Naive thymus-derived CD8-positive, alpha-beta T cell (primary cell): ENCODE measurements at regions not wholly inside any gene's neighbourhood (a gene's known extent, or its start where the extent isn't known, plus 50 kb on each side); places are given as distances from the start of the nearest gene placed in this dataset.

Experiments used
- ATAC-seq, 2 donors: fragments of 150-1000 bp; cut with Tn5 transposase in 1 of 2; sonication (Bioruptor Pico), chemical (Tn5 transposase) in 1 of 2; 1 replicate in 1 of 2; 2 replicates in 1 of 2; pipeline ENCODE4 v1.10.0; 2021; ENCODE audit warnings: mild to moderate bottlenecking in 2 of 2, moderate library complexity in 2 of 2
- POLR2A ChIA-PET: fragments of 350-600 bp; sonication (Branson Sonifier 250); formaldehyde crosslinking; loops from one replicate; lab custom pipeline; 2021; ENCODE audit warnings: antibody characterized with exemption; lab: Charles Lee
- DNase-seq, 10 donors: peaks; one replicate each; pipeline versions ENCODE4 v3.0.0 to v3.0.0-alpha.2; 2020 to 2022
- H3K27ac Mint-ChIP-seq, 10 donors: one replicate each; pipeline ENCODE4 v1.8.0; 2020 to 2022; ENCODE audit warnings: mild to moderate bottlenecking in 10 of 10, mixed read lengths in 10 of 10, moderate library complexity in 4 of 10, inconsistent platforms in 1 of 10
- H3K27me3 Mint-ChIP-seq, 5 donors: one replicate each; pipeline ENCODE4 v1.8.0; 2021 to 2022; ENCODE audit warnings: mixed read lengths in 5 of 5
- H3K36me3 Mint-ChIP-seq, 3 donors: one replicate each; pipeline ENCODE4 v1.8.0; 2020 to 2022; ENCODE audit warnings: mixed read lengths in 3 of 3, mild to moderate bottlenecking in 2 of 3, inconsistent platforms in 1 of 3
- H3K4me1 Mint-ChIP-seq, 4 donors: one replicate each; pipeline ENCODE4 v1.8.0; 2021 to 2022; ENCODE audit warnings: mixed read lengths in 4 of 4
- H3K4me3 Mint-ChIP-seq, 10 donors: one replicate each; pipeline ENCODE4 v1.8.0; 2020 to 2022; ENCODE audit warnings: mild to moderate bottlenecking in 10 of 10, mixed read lengths in 10 of 10, moderate library complexity in 6 of 10, inconsistent platforms in 1 of 10
- H3K9me3 Mint-ChIP-seq, 9 donors: one replicate each; pipeline ENCODE4 v1.8.0; 2020 to 2022; ENCODE audit warnings: mixed read lengths in 9 of 9, mild to moderate bottlenecking in 3 of 9, inconsistent platforms in 1 of 9, moderate library complexity in 1 of 9

DNA sequence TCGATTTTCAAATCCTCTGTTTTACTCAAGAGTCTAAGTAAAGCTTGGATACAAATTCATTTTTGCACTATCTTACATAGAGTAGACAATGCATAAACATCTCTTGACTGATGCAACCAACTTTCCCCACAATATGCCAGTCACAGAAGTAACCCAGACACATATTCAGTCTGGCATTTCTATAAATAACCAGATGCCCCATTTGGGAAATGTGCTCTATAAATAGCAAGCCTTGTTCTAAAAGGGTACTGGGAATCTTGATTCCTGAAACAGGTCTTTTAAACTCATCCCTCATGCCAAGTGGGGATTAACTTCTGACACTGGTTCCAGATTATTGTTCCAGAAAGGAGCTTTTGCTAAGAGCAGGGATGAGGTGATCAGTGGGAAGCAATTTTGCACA lies 411.7 kb downstream of the EPM2A start:
- Mint-ChIP-seq H3K36me3 (no peaks in the 10 kb centered on the region), H3K27ac (no peak overlapping the region), H3K4me1 (no peaks in the 10 kb centered on the region), H3K27me3 (peaks cover 0 to 13% (median 0%) of the 10 kb centered on the region in 5 donors), H3K4me3 (no peak overlapping the region), H3K9me3 (peaks cover 0 to 8% (median 0%) of the 10 kb centered on the region in 9 donors)
- POLR2A ChIA-PET = no interaction called here
- ATAC-seq = no peak
- no peak for DNase-seq

DNA sequence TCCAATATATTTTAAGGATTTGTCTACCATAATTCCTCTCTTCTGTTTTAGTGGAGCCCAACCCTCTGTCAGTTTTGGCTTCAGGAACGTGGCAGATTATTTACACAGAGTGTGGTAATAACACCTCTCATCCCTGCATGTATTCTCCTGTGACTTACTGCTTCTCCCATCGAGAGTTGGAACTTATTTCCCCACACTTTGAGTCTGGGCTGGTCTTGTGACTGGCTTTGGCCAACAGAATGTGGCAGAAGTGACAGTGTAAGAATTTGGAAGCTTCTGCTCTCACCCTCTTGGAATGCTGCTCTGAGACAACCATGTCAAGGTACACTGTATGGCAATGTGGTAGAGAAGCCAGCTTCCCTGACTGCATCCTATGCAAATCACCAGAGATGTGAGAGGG lies 407.7 kb downstream of the EPM2A start:
- H3K9me3 Mint-ChIP-seq = no peaks in the 10 kb centered on the region
- no peak overlapping the region for H3K4me3 Mint-ChIP-seq
- DNase-seq (no peak), ATAC-seq (no peak)
- POLR2A ChIA-PET = no interaction called here
- H3K27me3 Mint-ChIP-seq = peaks cover 0 to 13% (median 0%) of the 10 kb centered on the region in 5 donors
- no peak overlapping the region for H3K27ac Mint-ChIP-seq
- H3K36me3 Mint-ChIP-seq = no peaks in the 10 kb centered on the region
- H3K4me1 Mint-ChIP-seq = no peaks in the 10 kb centered on the region

DNA sequence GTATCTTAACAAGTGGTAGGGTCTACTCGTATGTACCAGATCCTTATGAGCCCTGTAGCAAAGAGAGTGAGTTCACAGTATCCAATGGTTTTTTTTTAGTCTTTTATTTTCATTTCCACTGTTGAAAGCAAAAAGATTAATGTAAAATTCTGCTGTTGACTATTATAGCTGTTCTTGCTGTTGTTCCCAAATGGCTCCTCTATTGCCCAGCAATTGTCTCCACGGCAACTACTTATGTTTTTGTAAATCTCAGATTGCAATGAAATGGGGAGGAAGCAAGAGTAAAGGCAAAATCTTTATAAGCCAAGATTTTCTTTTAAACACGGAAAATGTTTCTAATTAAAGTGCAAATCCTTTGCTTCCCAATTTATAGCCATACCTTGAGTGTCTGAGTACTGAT lies 406.1 kb downstream of the EPM2A start:
- Mint-ChIP-seq H3K27ac (no peak overlapping the region), H3K4me1 (no peaks in the 10 kb centered on the region), H3K36me3 (no peaks in the 10 kb centered on the region), H3K27me3 (peaks cover 0 to 13% (median 0%) of the 10 kb centered on the region in 5 donors), H3K4me3 (no peak overlapping the region), H3K9me3 (no peaks in the 10 kb centered on the region)
- DNase-seq (no peak), ATAC-seq (no peak)
- POLR2A ChIA-PET = no interaction called here

DNA sequence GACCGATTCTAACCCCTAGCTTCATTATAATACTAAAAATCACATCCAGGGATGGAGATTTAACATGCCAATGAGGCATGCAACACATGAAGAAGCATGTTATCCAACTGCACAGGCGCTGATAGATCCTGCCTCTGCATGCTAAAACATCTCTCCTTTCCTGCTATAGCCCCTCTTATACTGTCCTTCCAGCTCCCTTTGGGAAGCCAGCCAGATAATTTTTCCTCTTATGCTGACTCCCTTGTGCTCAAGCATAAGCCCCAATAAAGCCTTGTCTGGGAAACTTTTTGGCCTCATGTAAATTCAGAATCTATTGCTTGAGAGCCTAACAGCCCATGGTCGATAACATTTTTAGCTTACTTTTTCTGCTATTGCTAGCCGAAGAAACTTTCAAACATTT lies 404.3 kb downstream of the EPM2A start:
- Mint-ChIP-seq H3K9me3 (no peaks in the 10 kb centered on the region), H3K27ac (no peak overlapping the region), H3K4me1 (no peaks in the 10 kb centered on the region), H3K27me3 (peaks cover 0 to 13% (median 0%) of the 10 kb centered on the region in 5 donors), H3K4me3 (no peak overlapping the region), H3K36me3 (no peaks in the 10 kb centered on the region)
- no peak for DNase-seq
- POLR2A ChIA-PET = no interaction called here
- ATAC-seq = no peak

DNA sequence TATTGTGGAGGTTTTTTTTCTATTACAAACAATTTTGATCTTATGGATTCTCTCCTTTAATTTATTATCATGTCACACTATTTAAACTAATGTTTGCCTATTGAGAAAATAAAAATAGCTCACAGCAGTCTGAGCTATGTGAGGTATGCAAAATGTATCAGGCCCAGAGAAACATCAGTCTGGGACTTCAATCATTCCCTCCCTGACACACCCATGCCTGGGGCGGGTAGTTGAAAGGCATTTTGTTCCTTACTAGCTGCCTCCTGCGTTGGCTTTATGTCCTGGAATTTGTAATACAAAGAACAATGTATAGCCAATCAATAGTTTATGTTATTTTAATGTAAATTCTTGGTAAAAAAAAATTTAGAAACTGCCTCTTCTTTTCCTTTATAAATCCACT lies 403.3 kb downstream of the EPM2A start:
- DNase-seq = no peak
- Mint-ChIP-seq H3K9me3 (no peaks in the 10 kb centered on the region), H3K4me3 (no peak overlapping the region), H3K36me3 (no peaks in the 10 kb centered on the region), H3K27ac (no peak overlapping the region), H3K4me1 (no peaks in the 10 kb centered on the region), H3K27me3 (peaks cover 0 to 13% (median 0%) of the 10 kb centered on the region in 5 donors)
- ATAC-seq = no peak
- POLR2A ChIA-PET = no interaction called here

DNA sequence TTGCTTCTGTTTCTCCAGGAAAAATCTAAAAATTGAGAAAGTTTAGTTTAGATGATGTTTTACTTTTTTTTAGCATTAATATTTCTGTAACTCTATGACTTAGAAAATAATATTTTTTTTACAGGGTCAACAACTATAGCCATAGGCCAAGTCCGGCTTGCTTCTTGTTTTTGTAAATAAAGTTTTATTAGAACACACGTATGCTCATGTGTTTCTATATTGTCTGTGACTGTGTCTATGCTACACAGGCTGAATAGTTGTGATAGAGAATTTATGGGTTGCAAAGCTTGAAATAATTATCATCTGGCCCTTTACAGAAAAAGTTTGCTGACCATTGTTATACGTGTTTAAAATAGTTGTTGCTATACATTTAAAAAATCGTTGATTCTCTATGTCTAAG lies 399.2 kb downstream of the EPM2A start:
- no peak overlapping the region for H3K27ac Mint-ChIP-seq
- H3K9me3 Mint-ChIP-seq = no peaks in the 10 kb centered on the region
- H3K4me1 Mint-ChIP-seq = no peaks in the 10 kb centered on the region
- H3K27me3 Mint-ChIP-seq = peaks cover 0 to 2% (median 0%) of the 10 kb centered on the region in 5 donors
- no peaks in the 10 kb centered on the region for H3K36me3 Mint-ChIP-seq
- ATAC-seq (no peak), DNase-seq (no peak)
- no peak overlapping the region for H3K4me3 Mint-ChIP-seq
- POLR2A ChIA-PET = no interaction called here

DNA sequence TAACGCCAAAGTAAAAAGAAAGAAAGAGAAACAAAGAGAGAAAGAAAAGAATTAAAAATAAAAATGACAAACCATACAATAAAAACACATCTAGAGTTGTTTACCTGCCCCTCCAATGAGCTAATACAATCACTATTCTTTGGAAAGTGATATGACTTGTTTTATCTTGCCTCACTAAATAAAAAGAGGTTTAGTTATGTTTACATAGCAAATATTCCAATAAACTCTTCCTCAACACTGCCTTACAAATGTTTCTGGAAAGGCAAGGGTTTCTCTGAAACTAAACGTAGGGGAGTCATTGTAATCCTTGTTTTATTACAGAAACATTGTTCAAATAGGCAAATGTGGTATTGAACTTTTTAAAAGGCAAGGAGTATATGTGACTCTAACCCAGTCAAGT lies 396.2 kb downstream of the EPM2A start:
- POLR2A ChIA-PET = no interaction called here
- no peak for DNase-seq
- no peak for ATAC-seq
- no peak overlapping the region for H3K27ac Mint-ChIP-seq
- peaks cover 0 to 2% (median 0%) of the 10 kb centered on the region in 5 donors for H3K27me3 Mint-ChIP-seq
- H3K4me3 Mint-ChIP-seq = no peak overlapping the region
- H3K4me1 Mint-ChIP-seq = no peaks in the 10 kb centered on the region
- no peaks in the 10 kb centered on the region for H3K36me3 Mint-ChIP-seq
- H3K9me3 Mint-ChIP-seq = no peaks in the 10 kb centered on the region

DNA sequence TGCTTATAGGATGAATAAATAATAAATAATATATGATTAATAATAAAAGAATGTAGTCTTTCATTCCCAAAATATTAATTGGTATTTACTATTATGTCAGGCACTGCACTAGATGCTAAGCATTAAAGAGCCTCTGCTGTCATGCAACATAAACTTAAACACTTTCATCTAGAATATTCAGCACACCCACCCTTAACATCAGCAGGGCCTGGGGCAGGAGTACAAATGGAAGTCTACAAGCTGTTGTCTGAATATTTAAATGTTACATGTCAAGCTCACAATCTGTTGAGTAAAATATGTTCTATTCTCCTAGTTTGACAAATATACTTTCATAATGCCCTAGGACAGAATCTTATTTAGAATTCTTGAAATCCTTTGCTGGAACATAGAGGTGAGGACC lies 395.1 kb downstream of the EPM2A start:
- POLR2A ChIA-PET = no interaction called here
- ATAC-seq (no peak), DNase-seq (no peak)
- no peak overlapping the region for H3K27ac Mint-ChIP-seq
- H3K4me1 Mint-ChIP-seq = no peaks in the 10 kb centered on the region
- no peaks in the 10 kb centered on the region for H3K36me3 Mint-ChIP-seq
- no peaks in the 10 kb centered on the region for H3K9me3 Mint-ChIP-seq
- H3K27me3 Mint-ChIP-seq = peaks cover 0 to 4% (median 0%) of the 10 kb centered on the region in 5 donors
- H3K4me3 Mint-ChIP-seq = no peak overlapping the region

DNA sequence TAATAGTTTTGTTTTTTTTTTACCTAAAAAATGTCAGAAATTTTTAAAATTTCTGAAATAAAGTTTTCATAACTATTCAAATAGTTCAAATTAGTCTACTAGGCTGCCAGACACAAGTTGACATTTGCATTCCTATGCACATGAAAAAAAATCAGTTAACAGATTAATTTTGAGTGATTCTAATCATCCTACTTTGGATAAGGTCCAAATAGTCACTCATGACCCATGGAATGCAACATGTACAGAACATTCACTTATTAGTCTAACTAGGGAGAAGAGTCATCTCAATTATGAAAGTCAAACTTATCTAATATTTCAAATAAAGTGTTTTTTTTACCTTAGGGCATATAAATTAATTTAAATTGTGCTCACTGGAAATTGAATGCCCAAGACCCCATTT lies 390.2 kb downstream of the EPM2A start:
- H3K27ac Mint-ChIP-seq = no peak overlapping the region
- no peak for DNase-seq
- ATAC-seq = no peak
- peaks cover 0 to 4% (median 1%) of the 10 kb centered on the region in 5 donors for H3K27me3 Mint-ChIP-seq
- POLR2A ChIA-PET = no interaction called here
- no peaks in the 10 kb centered on the region for H3K9me3 Mint-ChIP-seq
- no peaks in the 10 kb centered on the region for H3K36me3 Mint-ChIP-seq
- H3K4me1 Mint-ChIP-seq = no peaks in the 10 kb centered on the region
- no peak overlapping the region for H3K4me3 Mint-ChIP-seq

DNA sequence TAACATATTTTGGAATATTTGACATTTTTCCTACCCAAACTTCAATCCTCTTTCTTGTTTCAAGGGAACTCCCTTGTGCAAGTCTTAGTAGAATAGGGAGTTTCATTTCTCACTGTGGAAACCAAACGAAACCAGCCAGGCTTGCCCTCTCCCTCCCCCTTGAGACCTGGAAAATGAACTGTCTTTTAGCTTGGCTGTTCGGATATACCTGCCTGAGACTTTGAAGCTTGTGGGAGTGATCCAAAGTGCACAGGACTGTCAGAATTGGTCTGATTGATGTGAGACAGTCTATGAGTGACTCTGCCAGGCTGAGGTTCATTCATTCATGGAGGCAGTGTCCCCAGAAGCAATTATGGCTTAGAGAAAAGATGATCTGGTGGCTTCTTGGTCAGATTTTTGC lies 388.1 kb downstream of the EPM2A start:
- Mint-ChIP-seq H3K27me3 (peaks cover 0 to 6% (median 2%) of the 10 kb centered on the region in 5 donors), H3K9me3 (no peaks in the 10 kb centered on the region), H3K4me3 (no peak overlapping the region), H3K4me1 (peaks cover 0 to 2% (median 0%) of the 10 kb centered on the region in 4 donors), H3K36me3 (no peaks in the 10 kb centered on the region), H3K27ac (no peak overlapping the region)
- ATAC-seq (no peak), DNase-seq (no peak)
- POLR2A ChIA-PET = no interaction called here

DNA sequence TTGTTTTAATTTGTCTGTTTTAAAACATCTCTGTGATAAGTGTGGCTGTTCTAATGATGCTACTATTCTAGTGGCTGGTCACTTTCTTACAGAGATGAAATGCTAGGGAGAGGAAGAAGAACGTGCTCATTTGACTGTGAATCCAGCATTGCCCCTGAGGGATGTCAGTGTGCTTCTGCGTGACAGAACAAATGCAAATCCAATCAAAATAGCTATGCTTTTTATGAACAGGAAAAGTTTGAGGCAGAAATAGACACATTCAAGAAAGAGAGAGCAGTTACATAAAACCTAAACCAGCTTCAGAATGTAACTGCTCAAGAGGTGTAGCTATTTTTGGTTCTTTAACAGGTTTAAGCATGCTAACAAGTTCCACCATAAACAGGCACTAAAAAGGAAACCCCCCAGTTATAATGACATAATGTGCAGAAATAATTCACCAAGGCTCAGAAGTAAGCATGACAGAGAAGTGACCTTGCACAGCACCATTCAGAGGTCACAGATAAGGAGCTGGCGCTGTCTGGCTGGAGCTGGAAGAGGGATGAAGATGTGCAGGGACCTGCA lies 385.3 kb downstream of the EPM2A start:
- Mint-ChIP-seq H3K4me1 (peaks cover 0 to 2% (median 0%) of the 10 kb centered on the region in 4 donors), H3K4me3 (no peak overlapping the region), H3K27me3 (peaks cover 0 to 16% (median 4%) of the 10 kb centered on the region in 5 donors), H3K36me3 (no peaks in the 10 kb centered on the region), H3K27ac (no peak overlapping the region), H3K9me3 (no peaks in the 10 kb centered on the region)
- DNase-seq = no peak
- POLR2A ChIA-PET = no interaction called here
- no peak for ATAC-seq

DNA sequence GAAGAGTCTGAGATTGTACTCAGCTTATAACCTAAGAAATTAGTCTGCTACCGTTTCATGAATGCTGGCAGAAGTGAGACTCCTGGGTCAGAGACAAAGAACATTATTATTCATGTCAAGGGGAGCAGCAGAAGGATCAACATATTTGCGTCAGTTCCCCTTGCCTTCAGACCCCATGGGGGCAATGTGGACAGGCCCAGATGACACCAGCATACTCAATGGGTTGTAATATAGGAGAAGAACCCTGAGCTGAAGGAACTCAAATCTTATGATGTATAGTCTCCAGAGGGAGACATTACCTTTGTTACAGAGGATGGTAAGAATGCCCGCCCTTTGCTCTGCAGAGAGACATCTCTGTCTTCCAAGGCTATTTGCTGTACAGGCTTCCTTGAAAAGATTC lies 384.4 kb downstream of the EPM2A start:
- Mint-ChIP-seq H3K36me3 (no peaks in the 10 kb centered on the region), H3K27me3 (peaks cover 0 to 16% (median 4%) of the 10 kb centered on the region in 5 donors), H3K4me1 (peaks cover 0 to 2% (median 0%) of the 10 kb centered on the region in 4 donors), H3K27ac (no peak overlapping the region), H3K9me3 (no peaks in the 10 kb centered on the region), H3K4me3 (no peak overlapping the region)
- DNase-seq = no peak
- ATAC-seq = no peak
- POLR2A ChIA-PET = no interaction called here

DNA sequence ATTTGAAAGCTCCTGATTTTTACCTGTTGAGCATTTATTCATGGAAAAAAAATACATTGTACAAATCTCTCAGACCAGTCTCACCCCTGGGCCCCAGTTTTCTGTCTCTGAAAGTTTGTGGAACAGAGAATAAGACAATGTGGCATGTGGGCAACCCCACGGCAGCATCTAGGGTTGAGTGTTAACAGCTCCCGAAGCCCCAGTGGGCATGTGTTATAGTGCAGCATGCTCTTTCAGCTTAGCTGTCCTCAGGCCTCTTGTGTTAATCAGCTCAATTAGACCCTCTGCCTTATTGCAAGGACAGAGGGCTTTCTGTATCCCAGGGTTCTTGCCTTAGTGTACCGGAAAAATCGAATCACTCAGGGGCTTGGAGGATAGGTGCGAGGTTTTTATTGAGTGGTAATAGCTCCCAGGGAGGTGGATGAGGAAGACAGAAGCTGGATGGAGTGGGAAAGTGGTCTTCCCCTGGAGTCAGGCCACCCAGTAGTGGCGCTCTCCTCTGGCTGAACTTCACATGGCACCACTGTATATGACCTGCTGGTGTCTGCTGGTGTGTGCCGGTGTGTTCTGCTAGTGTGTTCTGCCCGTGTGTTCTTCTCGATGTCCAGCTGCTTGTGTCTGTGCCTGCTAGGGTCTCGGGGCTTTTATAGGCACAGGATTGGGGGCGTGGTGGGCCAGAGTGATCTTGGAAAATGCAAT lies 382.8 kb downstream of the EPM2A start:
- POLR2A ChIA-PET = no interaction called here
- H3K27me3 Mint-ChIP-seq = peaks cover 1 to 16% (median 4%) of the 10 kb centered on the region in 5 donors

DNA sequence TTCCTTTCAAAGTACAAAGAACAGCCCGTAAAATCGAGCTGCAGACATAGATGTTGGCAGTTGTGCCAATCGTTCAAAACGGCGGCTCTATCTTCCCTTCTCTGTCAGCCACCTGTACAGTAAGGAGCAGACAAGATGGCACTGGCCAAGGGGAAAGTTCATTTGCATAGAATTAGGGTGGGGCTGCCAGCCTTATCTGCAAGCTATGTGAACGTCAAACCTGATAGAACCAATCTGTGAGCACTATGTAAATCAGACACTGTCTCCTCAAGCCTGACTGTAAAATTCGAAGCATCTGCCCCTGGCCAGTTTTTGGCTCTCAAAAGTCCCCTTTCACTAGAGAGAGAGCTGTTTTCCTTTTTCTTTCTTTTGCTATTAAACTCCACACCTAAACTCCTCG lies 374.5 kb downstream of the EPM2A start:
- ATAC-seq (no peak), DNase-seq (no peak)
- H3K27me3 Mint-ChIP-seq = peaks cover 0 to 13% (median 3%) of the 10 kb centered on the region in 5 donors
- no peak overlapping the region for H3K4me3 Mint-ChIP-seq
- no peaks in the 10 kb centered on the region for H3K4me1 Mint-ChIP-seq
- POLR2A ChIA-PET = no interaction called here
- no peaks in the 10 kb centered on the region for H3K36me3 Mint-ChIP-seq
- no peak overlapping the region for H3K27ac Mint-ChIP-seq
- peaks cover 0 to 17% (median 4%) of the 10 kb centered on the region in 9 donors for H3K9me3 Mint-ChIP-seq

More for the DNA sequence above, 382.8 kb downstream of the EPM2A start:
- Mint-ChIP-seq H3K4me1 (peaks cover 0 to 2% (median 0%) of the 10 kb centered on the region in 4 donors), H3K36me3 (no peaks in the 10 kb centered on the region), H3K9me3 (no peaks in the 10 kb centered on the region), H3K4me3 (no peak overlapping the region), H3K27ac (no peak overlapping the region)
- no peak for DNase-seq
- no peak for ATAC-seq
